ENCODE measurements at regions not wholly inside any gene's neighbourhood (a gene's known extent, or its start where the extent isn't known, plus 50 kb on each side); places are given as distances from the start of the nearest gene placed in this dataset.

DNA sequence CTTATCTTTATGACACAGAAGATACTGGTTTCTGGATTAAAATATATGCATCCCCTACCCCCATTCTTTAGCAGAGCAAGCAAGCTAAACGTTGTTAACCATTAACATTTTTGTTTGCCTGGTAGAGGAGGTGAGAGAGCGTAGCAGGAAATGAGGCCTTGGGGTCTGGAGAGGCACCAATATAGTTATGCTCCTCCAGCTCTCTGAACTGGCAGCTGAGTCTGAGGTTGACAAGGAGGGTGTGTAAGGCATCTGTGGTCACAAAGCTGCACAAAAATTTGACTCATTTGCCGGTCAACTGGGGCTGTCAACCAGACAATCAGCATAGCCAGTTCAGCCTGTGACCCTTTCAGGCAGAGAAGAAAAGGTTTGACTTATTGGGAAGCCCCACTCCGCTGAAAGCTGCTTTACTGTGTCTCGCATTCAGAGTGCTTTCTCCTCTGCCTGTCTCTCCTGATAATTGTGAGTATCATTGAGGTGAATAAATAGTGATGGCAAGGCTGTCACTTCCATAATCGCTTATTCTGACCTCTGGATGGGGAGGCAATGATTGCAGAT, 647.5 kb upstream of the SETBP1 start:
- H3K27me3 ChIP-seq, result no peaks in the 10 kb centered on the region
- H3K4me1 ChIP-seq, result no peaks in the 10 kb centered on the region
- H3K36me3 ChIP-seq, result no peaks in the 10 kb centered on the region
- no peak overlapping the region for H3K27ac ChIP-seq
- no peak for DNase-seq
- H3K9me3 ChIP-seq, result no peaks in the 10 kb centered on the region
- TF ChIP-seq POLR2A (IDR thresholded peaks at IDR 0.05), result no peak
- TF ChIP-seq, protein P1, sequence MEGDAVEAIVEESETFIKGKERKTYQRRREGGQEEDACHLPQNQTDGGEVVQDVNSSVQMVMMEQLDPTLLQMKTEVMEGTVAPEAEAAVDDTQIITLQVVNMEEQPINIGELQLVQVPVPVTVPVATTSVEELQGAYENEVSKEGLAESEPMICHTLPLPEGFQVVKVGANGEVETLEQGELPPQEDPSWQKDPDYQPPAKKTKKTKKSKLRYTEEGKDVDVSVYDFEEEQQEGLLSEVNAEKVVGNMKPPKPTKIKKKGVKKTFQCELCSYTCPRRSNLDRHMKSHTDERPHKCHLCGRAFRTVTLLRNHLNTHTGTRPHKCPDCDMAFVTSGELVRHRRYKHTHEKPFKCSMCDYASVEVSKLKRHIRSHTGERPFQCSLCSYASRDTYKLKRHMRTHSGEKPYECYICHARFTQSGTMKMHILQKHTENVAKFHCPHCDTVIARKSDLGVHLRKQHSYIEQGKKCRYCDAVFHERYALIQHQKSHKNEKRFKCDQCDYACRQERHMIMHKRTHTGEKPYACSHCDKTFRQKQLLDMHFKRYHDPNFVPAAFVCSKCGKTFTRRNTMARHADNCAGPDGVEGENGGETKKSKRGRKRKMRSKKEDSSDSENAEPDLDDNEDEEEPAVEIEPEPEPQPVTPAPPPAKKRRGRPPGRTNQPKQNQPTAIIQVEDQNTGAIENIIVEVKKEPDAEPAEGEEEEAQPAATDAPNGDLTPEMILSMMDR (IDR thresholded peaks at IDR 0.05), result no peak
- H3K4me3 ChIP-seq, result no peak overlapping the region

DNA sequence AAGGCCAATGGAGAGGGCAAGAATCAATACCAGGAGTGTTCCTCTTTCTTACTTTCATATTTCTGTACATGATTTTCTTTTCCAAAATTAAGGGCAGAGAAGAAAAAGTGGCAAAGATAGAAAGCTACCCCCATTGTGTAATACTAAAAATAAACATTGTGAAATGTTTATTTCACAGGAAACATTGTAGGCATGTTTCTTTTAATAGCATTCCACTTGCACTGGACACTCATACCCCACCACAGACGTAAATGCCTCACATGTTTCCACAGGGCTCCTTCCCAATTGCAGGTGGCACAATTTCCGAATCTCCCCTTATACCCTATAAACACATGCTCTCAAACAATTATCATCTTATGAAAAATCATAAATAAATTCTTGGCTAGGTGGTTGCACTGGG, 645.1 kb upstream of the SETBP1 start:
- no peak for DNase-seq
- no peaks in the 10 kb centered on the region for H3K36me3 ChIP-seq
- no peaks in the 10 kb centered on the region for H3K4me1 ChIP-seq
- H3K27me3 ChIP-seq, result no peaks in the 10 kb centered on the region
- no peak overlapping the region for H3K27ac ChIP-seq
- H3K4me3 ChIP-seq, result no peak overlapping the region
- TF ChIP-seq, protein P1 (IDR thresholded peaks at IDR 0.05), result no peak
- no peak for TF ChIP-seq POLR2A (IDR thresholded peaks at IDR 0.05)
- no peaks in the 10 kb centered on the region for H3K9me3 ChIP-seq

DNA sequence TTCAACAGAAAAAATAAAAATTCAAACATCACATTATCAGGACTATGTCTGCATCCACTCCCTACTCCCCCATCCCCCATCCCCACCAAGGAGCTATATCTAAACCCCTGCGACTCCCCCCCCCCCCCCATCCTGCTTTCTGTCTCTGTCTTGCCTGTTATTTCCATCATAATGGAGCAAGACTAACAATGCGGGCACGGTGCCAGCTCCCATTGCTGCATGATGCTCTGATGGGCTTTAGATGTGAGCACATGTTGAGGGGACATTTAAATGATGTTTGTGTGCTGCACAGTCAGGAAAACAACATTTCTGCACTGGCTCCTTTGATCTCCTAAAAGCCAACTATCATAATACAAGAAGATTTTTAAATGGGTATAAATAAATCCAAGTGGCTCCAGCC, 644.2 kb upstream of the SETBP1 start:
- Histone ChIP-seq H3K9me3 (no peaks in the 10 kb centered on the region), H3K4me3 (no peak overlapping the region), H3K4me1 (no peaks in the 10 kb centered on the region), H3K27ac (no peak overlapping the region), H3K36me3 (no peaks in the 10 kb centered on the region), H3K27me3 (no peaks in the 10 kb centered on the region)
- TF ChIP-seq, protein P1 (IDR thresholded peaks at IDR 0.05), result no peak
- no peak for TF ChIP-seq POLR2A (IDR thresholded peaks at IDR 0.05)
- no peak for DNase-seq

DNA sequence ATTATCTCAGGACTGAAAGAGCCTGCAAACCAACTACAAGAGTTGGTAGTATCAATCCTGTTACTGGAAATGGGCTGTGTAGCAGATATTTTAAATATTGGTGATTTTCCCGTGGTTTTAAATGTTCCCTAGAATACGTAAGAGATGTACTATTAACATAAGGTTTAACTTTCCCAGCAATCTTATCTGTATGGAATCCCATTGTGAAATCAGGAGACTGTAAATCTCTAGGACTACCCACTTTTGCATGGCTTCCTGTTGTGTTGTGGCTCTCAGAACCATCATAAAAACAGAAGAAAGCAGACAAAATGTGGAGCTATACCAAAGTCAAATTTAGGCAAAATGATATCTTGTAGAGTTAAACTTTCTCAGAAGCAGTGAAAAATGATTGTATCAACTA, 641.5 kb upstream of the SETBP1 start:
- Histone ChIP-seq H3K27me3 (no peaks in the 10 kb centered on the region), H3K4me1 (no peaks in the 10 kb centered on the region), H3K4me3 (no peak overlapping the region), H3K9me3 (no peaks in the 10 kb centered on the region), H3K36me3 (no peaks in the 10 kb centered on the region), H3K27ac (no peak overlapping the region)
- no peak for DNase-seq
- TF ChIP-seq, protein P1 (IDR thresholded peaks at IDR 0.05), result no peak
- TF ChIP-seq POLR2A (IDR thresholded peaks at IDR 0.05), result no peak

DNA sequence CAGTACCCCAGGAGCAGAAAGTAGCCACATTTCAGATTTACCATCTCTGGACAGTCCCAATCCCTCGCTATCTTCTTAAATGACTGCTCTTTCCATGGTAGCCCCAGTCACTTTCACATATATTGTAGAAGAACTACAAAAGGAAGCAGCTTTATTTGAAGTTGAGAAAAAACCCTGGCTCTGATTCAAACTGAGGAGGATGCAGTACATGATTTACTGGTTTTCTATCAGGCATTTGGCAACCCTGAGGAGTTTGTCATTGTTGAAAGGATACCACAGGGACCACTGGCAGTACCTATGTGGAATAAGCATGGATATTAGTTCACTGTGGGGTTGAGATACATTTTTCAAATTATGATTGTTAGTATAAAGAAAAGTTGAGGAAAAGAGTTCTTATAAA, 640.9 kb upstream of the SETBP1 start:
- TF ChIP-seq, protein P1 (IDR thresholded peaks at IDR 0.05), result no peak
- TF ChIP-seq POLR2A (IDR thresholded peaks at IDR 0.05), result no peak
- Histone ChIP-seq H3K36me3 (no peaks in the 10 kb centered on the region), H3K27ac (no peak overlapping the region), H3K4me1 (no peaks in the 10 kb centered on the region), H3K27me3 (no peaks in the 10 kb centered on the region), H3K9me3 (no peaks in the 10 kb centered on the region), H3K4me3 (no peak overlapping the region)
- DNase-seq, result no peak

DNA sequence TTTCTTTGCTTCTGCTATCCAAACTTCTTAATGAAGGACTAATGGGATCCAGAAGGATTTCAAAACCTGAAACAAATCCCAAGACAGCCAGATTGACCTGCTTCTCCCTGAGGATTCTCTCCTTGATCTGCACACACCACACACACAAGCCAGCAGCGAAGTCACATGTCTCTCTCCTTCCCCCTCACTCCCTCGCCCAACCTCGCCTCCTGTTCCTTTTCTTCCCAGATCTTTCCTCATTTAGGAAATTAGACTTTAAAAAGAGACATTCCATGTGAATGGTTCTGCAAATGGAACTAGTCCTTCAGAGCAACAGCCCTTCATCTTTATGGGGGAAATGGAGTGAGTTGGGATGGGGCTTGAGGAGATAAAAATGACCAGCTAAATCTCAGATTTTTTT, 639.1 kb upstream of the SETBP1 start:
- DNase-seq, result no peak
- no peaks in the 10 kb centered on the region for H3K4me1 ChIP-seq
- H3K36me3 ChIP-seq, result no peaks in the 10 kb centered on the region
- TF ChIP-seq, protein P1 (IDR thresholded peaks at IDR 0.05), result no peak
- TF ChIP-seq POLR2A (IDR thresholded peaks at IDR 0.05), result no peak
- no peaks in the 10 kb centered on the region for H3K27me3 ChIP-seq
- no peaks in the 10 kb centered on the region for H3K9me3 ChIP-seq
- no peak overlapping the region for H3K27ac ChIP-seq
- H3K4me3 ChIP-seq, result no peak overlapping the region

Measured in Peyer's patch (tissue), 4 donors.